GM18517 (cell line): ENCODE measurements at regions not wholly inside any gene's neighbourhood (a gene's known extent, or its start where the extent isn't known, plus 50 kb on each side); places are given as distances from the start of the nearest gene placed in this dataset.
"Not testable (repeated sequence)": the region's sequence is repeated elsewhere in the genome, so short reads cannot be mapped to it uniquely, and the experiment has no call there.

Experiments
- ATAC-seq: cut with Tn5 transposase; IDR thresholded peaks from one replicate; pipeline ENCODE4 v1.9.1; 2021; ENCODE audit warnings: mild to moderate bottlenecking, moderate library complexity; ENCODE audit not compliant: unreplicated experiment

- no peak for ATAC-seq
These were observed 75.4 kb upstream of the VPREB1 start for GRCh38 chr22:22168941-22169867.

GRCh38 chr22:22168190-22168940 is 76.2 kb upstream of the VPREB1 start:
- ATAC-seq = no peak

GRCh38 chr22:22167791-22168189 is 76.8 kb upstream of the VPREB1 start:
- ATAC-seq = peak; percentile 75

GRCh38 chr22:22166941-22167713 is 77.5 kb upstream of the VPREB1 start:
- ATAC-seq = no peak

GRCh38 chr22:22165936-22166710 is 78.5 kb upstream of the VPREB1 start:
- no peak for ATAC-seq

GRCh38 chr22:22164541-22165272 is 79.9 kb upstream of the VPREB1 start:
- ATAC-seq = no peak

GRCh38 chr22:22161924-22162851 is 82.4 kb upstream of the VPREB1 start:
- peak; percentile 85 for ATAC-seq

- not testable (repeated sequence) for ATAC-seq
These were observed 83.8 kb upstream of the VPREB1 start for GRCh38 chr22:22160768-22161167.

GRCh38 chr22:22159384-22159783 is 85.2 kb upstream of the VPREB1 start:
- ATAC-seq = no peak

- no peak for ATAC-seq
These were observed 85.6 kb upstream of the VPREB1 start for GRCh38 chr22:22158965-22159364.

GRCh38 chr22:22158207-22158816 is 86.3 kb upstream of the VPREB1 start:
- no peak for ATAC-seq

GRCh38 chr22:22157348-22157725 is 87.2 kb upstream of the VPREB1 start:
- ATAC-seq = no peak

GRCh38 chr22:22156716-22157347 is 87.8 kb upstream of the VPREB1 start:
- no peak for ATAC-seq

- no peak for ATAC-seq
These were observed 88.3 kb upstream of the VPREB1 start for GRCh38 chr22:22156348-22156715.

- ATAC-seq = no peak
These were observed 89.0 kb upstream of the VPREB1 start for GRCh38 chr22:22155607-22156006.

- ATAC-seq = no peak
These were observed 89.4 kb upstream of the VPREB1 start for GRCh38 chr22:22155146-22155545.

- ATAC-seq = no peak
These were observed 90.5 kb upstream of the VPREB1 start for GRCh38 chr22:22154040-22154439.

GRCh38 chr22:22151308-22151707 is 93.3 kb upstream of the VPREB1 start:
- ATAC-seq = no peak
